T-helper 1 cell treated with Interleukin-12 subunit alpha and Interleukin-12 subunit beta and Interleukin-4 antibody, amounts not matched to agents 30 μg/mL and 1 μg/mL, for 36 hours (primary cell): ENCODE measurements at regions not wholly inside any gene's neighbourhood (a gene's known extent, or its start where the extent isn't known, plus 50 kb on each side); places are given as distances from the start of the nearest gene placed in this dataset.

Experiments
- H3K27ac Mint-ChIP-seq: one replicate; pipeline ENCODE4 v1.8.0; 2021; ENCODE audit warnings: mild to moderate bottlenecking, mixed read lengths
- H3K27me3 Mint-ChIP-seq: one replicate; pipeline ENCODE4 v1.8.0; 2021; ENCODE audit warnings: low read depth, mixed read lengths
- H3K36me3 Mint-ChIP-seq: one replicate; pipeline ENCODE4 v1.8.0; 2021; ENCODE audit warnings: low read depth, mixed read lengths
- H3K4me1 Mint-ChIP-seq: one replicate; pipeline ENCODE4 v1.8.0; 2021; ENCODE audit warnings: low read depth, mixed read lengths
- H3K4me3 Mint-ChIP-seq: one replicate; pipeline ENCODE4 v1.8.0; 2021; ENCODE audit warnings: mild to moderate bottlenecking, moderate library complexity, mixed read lengths
- H3K9me3 Mint-ChIP-seq: one replicate; pipeline ENCODE4 v1.8.0; 2021; ENCODE audit warnings: mixed read lengths

GRCh38 chr14:95370076-95370475 lies 50.4 kb upstream of the CLMN start:
- Mint-ChIP-seq H3K36me3 (no peaks in the 10 kb centered on the region), H3K4me1 (no peaks in the 10 kb centered on the region), H3K27me3 (peaks cover 11% of the 10 kb centered on the region), H3K27ac (no peak overlapping the region), H3K4me3 (no peak overlapping the region), H3K9me3 (no peaks in the 10 kb centered on the region)
